HG03342 (cell line): ENCODE measurements at regions not wholly inside any gene's neighbourhood (a gene's known extent, or its start where the extent isn't known, plus 50 kb on each side); places are given as distances from the start of the nearest gene placed in this dataset.

Experiments used
- ATAC-seq: cut with Tn5 transposase; IDR thresholded peaks from one replicate; pipeline ENCODE4 v1.9.1; 2021; ENCODE audit warnings: mild to moderate bottlenecking, moderate library complexity; ENCODE audit not compliant: unreplicated experiment

GRCh38 chr2:33777786-33778185 lies 178.7 kb upstream of the FAM98A start:
- no peak for ATAC-seq

- ATAC-seq = no peak
Observed at GRCh38 chr2:33775306-33775705, 176.2 kb upstream of the FAM98A start.

- no peak for ATAC-seq
Observed at GRCh38 chr2:33770023-33770422, 170.9 kb upstream of the FAM98A start.

- ATAC-seq = no peak
Observed at GRCh38 chr2:33766175-33766574, 167.1 kb upstream of the FAM98A start.

- no peak for ATAC-seq
Observed at GRCh38 chr2:33765122-33765521, 166.0 kb upstream of the FAM98A start.

- ATAC-seq = no peak
Observed at GRCh38 chr2:33764551-33764950, 165.5 kb upstream of the FAM98A start.

- no peak for ATAC-seq
Observed at GRCh38 chr2:33763671-33764310, 164.7 kb upstream of the FAM98A start.

- no peak for ATAC-seq
Observed at GRCh38 chr2:33762636-33763035, 163.5 kb upstream of the FAM98A start.

GRCh38 chr2:33746208-33746800 lies 147.2 kb upstream of the FAM98A start:
- no peak for ATAC-seq

- no peak for ATAC-seq
Observed at GRCh38 chr2:33735096-33735495, 136.0 kb upstream of the FAM98A start.

GRCh38 chr2:33730804-33731203 lies 131.7 kb upstream of the FAM98A start:
- ATAC-seq = no peak

GRCh38 chr2:33730193-33730592 lies 131.1 kb upstream of the FAM98A start:
- no peak for ATAC-seq

- no peak for ATAC-seq
Observed at GRCh38 chr2:33729353-33729752, 130.3 kb upstream of the FAM98A start.

GRCh38 chr2:33728106-33728505 lies 129.0 kb upstream of the FAM98A start:
- ATAC-seq = no peak

GRCh38 chr2:33727361-33728032 lies 128.4 kb upstream of the FAM98A start:
- no peak for ATAC-seq

GRCh38 chr2:33726415-33726814 lies 127.3 kb upstream of the FAM98A start:
- no peak for ATAC-seq

GRCh38 chr2:33723329-33723728 lies 124.2 kb upstream of the FAM98A start:
- ATAC-seq = no peak

GRCh38 chr2:33719067-33719466 lies 120.0 kb upstream of the FAM98A start:
- no peak for ATAC-seq

GRCh38 chr2:33712674-33713073 lies 113.6 kb upstream of the FAM98A start:
- ATAC-seq = no peak

- no peak for ATAC-seq
Observed at GRCh38 chr2:33709951-33710350, 110.9 kb upstream of the FAM98A start.

- no peak for ATAC-seq
Observed at GRCh38 chr2:33707312-33707711, 108.2 kb upstream of the FAM98A start.

- ATAC-seq = no peak
Observed at GRCh38 chr2:33706410-33706809, 107.3 kb upstream of the FAM98A start.
